HG02885 (cell line): ENCODE measurements at regions not wholly inside any gene's neighbourhood (a gene's known extent, or its start where the extent isn't known, plus 50 kb on each side); places are given as distances from the start of the nearest gene placed in this dataset.

Experiments
- ATAC-seq: cut with Tn5 transposase; IDR thresholded peaks from one replicate; pipeline ENCODE4 v1.9.1; 2021; ENCODE audit warnings: mild to moderate bottlenecking; ENCODE audit not compliant: unreplicated experiment, poor library complexity

DNA sequence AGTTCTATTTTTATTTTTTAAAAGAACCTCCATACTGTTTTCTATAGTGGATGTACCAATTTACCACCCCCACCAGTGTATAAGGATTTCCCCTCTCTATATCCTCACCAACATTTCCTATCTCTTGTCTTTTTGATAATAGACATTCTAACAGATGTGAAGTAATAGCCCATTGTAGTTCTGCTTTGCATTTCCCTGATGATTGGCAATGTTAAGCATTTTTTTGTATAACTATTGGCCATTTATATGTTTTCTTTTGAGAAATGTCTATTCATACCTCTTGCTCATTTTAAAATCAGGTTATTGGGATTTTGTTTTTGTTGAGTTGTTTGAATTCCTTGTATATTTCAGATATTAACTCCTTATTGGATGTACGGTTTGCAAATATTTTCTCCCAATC is 251.1 kb upstream of the HTR2C start:
- ATAC-seq = no peak

DNA sequence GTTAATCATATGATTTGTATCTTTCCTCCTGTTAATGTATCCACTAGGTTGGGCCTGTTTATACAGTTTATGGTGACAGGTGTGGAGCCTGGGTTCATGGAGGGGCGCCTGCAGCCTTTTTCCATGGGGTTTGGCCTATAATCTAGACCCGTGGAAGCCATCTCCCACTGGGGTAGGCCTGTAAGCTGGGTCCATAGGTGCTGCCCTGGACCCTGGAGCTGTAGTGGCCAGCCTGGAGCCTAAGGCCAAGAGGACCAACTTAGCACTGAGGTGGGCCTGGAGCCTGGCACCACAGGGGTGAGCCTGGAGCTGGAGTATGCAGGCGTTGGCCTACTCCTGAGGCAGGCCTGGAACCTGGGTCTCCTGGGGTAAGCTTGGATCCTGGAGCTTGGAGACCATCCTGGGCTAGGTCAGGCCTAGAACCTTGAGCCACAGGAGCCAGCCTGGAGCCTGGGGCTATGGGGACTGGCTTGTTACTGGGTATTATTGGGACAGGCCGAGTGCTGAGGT is 249.4 kb upstream of the HTR2C start:
- ATAC-seq = no peak

DNA sequence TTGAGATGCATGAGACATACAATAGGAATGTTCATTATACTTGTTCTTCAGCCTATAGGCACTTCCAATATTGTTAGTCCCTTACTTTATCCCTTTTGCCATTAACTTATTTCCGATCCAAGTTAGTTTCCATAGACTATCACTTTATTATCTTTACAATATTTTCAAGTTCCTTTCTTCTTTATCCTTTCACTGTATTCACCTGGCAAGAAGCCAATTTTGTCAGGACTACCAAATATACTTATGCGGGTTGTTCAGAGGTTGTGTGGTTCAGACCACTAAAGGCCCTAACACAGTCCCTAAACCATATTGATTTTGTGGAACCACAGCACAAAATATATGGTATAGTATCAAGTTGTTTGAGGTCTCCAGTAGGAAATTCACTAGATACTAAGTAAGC is 245.0 kb upstream of the HTR2C start:
- no peak for ATAC-seq

DNA sequence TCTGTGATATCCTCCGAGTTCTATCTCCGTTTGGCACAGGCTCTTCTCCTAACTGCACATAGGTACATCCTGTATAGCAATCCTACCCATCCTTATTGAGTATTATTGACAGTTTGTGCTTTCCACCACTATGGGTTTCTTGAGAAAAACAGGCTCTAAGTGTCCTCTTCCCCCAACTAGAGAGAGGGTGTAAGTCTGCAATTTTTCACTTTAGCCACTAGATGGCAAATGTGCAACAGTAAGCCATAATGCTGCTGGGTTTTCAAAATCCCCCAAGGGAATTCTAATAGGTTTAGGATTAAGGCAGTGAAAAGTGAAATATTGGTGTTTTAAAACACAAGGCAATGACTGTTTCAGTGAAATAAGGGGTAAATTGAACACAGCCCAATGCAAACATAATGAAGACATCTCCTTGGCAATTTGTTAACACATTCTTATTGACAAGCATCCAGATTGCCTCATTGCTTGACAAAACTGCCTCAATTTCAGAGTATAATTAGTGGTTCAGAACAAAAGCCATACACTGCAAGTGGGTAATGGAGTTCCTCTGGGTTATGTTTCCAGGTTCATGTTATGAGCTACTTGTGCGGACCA is 239.0 kb upstream of the HTR2C start:
- ATAC-seq = peak; percentile 93

DNA sequence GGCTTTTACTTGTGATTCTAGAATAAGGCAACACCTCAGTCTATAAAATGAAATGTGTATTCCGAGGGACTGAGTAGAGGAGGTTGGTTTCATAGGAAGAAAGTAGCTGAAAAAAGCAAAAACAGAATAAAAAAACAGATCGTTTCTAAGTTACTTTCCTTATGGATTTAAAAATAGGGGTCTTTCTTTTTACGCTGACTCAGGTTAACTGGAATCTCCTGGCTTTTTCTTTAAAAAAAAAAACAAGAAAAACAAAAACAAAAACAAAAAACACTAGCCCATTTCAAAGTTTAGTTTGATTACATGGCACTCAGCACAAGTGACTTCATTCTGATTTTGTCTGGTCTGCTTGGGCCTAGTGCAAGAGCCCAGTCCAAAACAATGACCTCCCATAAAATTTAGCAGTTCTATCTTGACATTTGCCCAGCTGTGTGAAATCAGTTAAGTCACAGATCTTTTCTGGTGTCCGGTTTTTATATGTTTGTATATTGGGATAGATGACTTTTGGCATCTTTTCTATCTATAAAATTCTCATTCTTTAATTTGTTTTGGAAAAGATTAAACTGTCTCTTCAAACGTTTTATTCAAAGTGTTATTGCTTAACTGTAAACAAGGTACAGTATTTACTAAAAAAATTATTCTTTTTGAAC is 222.7 kb upstream of the HTR2C start:
- no peak for ATAC-seq

DNA sequence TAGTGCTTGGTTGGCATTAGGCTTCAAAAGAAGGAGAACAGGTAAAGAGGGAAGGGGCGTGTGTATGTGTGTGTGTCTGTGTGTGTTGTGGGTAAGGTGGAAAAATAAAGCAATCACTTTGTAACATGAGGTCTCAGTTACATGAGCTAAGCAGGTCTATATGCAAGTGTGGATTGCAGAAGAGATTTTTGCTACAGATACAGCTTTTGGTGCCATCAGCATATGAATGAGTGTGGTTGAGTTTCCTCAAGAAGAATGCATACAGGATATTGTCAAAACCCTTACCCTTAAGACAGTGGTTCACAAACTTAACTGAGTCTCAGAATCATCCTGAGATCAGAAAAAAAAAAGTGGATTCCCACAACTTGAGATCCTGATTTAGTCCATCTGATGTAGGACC is 220.5 kb upstream of the HTR2C start:
- ATAC-seq = no peak

DNA sequence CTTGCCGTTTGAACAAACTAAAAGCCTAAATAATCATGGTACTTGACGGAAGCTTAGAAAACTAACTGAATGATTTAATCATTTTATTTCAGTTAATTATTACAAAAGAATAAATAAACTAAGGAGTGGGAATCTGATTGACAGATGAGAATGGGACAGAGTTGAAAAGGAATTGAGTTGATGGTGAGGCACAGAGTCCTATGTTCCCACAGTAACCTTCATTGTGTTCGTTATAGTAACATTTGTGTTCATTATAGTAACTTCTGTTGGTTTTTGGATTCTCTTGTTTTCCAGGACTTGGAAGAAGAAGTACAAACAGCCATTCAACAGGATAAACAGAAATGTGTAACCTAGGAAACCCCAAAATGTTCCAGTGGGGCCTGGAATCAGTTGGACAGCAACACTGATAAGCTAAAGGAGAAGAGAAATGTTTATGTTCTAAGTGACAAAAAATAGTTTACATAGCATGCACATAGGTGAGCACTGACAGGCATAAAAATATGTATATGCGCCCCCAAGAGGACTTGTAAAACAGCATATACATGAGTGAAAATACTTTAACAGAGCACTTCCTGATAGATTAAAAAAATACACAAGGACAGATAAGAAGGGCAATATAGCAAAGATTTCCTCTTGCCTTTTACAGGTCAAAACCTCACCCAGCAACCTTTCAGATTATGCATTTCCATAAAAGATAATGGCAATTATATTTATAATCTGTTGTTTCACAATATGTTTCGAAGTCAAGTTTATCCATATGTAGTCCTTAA is 218.6 kb upstream of the HTR2C start:
- no peak for ATAC-seq

DNA sequence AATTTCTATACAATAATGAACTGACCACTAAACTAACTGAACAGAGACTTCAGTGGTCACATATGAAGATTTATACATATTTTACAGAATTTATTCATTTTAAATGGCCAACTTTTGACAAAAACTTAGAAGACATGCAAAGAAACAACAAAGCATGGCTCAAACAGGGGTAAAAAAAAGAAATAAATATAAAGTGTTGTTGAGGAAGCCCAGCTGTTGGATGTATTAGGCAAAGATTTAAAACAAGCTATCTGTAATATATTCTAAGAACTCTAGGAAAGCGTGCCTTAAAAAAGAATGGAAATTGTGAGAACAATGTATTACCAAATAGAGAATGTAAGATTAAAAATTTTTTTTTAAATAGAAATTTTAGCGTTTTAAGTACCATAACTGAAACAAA is 210.9 kb upstream of the HTR2C start:
- ATAC-seq = no peak

DNA sequence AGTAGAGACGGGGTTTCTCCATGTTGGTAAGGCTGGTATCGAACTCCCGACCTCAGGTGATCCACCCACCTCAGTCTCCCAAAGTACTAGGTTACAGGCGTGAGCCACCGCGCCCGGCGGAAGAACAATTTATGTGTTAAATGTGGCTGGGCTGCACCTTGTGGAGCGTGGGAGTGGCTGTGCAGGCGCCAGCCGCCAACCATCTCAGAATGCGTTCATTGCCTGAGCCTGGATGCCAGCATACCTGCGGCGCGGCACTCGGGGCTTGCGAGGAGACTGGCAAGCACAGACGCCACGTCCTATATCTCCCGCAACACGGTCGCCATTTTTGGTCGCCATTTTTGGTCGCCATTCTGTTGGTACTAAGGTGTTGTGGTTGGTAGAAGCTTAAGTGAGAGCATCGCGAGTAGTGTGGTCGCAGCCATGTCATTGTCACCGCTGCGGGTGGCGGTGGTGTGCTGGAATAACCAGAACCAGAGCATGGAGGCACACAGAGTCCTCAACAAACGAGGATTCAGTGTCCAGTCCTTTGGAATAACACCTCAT is 193.6 kb upstream of the HTR2C start:
- no peak for ATAC-seq
